Ishikawa (cell line): ENCODE measurements at regions not wholly inside any gene's neighbourhood (a gene's known extent, or its start where the extent isn't known, plus 50 kb on each side); places are given as distances from the start of the nearest gene placed in this dataset.

Source experiments
- EGR1 ChIP-seq: IDR thresholded peaks from 2 replicates; pipeline ENCODE4 v1.6.1; 2012
- FOXM1 ChIP-seq: IDR thresholded peaks from 2 replicates; pipeline ENCODE4 v1.6.1; 2012; ENCODE audit warnings: low read depth, borderline replicate concordance
- TAF1 ChIP-seq: IDR thresholded peaks from 2 replicates; pipeline ENCODE4 v1.6.1; 2012; ENCODE audit warnings: low read depth, mild to moderate bottlenecking

DNA sequence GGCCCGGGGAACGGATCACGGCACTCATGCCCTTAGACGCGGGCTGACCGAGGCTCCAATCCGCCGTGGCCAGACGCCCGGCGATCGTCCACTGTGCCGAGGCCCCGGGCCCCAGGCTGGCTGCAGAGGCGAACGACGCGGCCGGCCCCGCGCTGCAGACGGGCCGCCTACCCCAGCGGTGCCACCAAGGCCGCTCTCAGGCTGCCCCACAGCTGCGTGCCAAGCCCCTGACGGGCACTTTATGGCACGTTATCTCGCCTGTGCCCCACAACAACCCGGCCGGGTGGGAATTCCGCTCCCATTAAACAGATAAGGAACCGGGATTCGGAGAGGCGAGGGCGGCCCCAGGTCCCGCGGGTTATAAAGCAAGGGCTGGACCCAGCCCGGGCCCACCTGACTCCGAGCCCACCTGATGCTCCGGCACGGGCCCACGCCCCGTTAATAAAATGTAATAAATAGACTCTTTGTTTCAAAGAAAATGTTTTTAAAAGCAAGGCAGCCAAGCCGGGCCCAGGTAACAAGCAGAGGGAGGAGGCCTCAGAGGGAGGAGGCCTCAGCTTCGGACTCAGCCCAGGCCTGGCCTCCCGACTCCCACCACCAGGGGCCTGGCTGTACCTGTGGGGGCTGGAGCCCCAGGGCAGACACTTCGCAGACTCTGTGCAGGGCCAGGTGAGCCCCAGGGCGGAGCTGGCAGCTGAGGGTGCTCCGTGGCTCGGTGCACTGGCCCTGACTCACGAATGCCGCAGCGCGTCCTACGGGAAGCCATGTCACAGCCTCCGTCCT lies 79.7 kb downstream of the FOXL3 start:
- TF ChIP-seq FOXM1 (no peak), EGR1 (no peak), TAF1 (no peak)
